H1 (cell line): ENCODE measurements at regions not wholly inside any gene's neighbourhood (a gene's known extent, or its start where the extent isn't known, plus 50 kb on each side); places are given as distances from the start of the nearest gene placed in this dataset.

ENCODE experiments used
- CTCF ChIA-PET: fragments of 300-600 bp; sonication (Branson Sonifier 250); formaldehyde crosslinking; loops from one replicate; lab custom pipeline; 2021; ENCODE audit not compliant: partially characterized antibody; lab: Charles Lee
- POLR2A ChIA-PET: fragments of 300-600 bp; sonication (Branson Sonifier 250); formaldehyde crosslinking; loops from one replicate; lab custom pipeline; 2021; ENCODE audit warnings: inconsistent platforms; ENCODE audit not compliant: partially characterized antibody; lab: Charles Lee
- DNase-seq, 2 experiments: peaks; one replicate each; pipeline versions ENCODE4 v3.0.0 to v3.0.0-alpha.2; 2010 to 2022; ENCODE audit warnings: low spot score in 2 of 2, low read depth in 1 of 2, mixed read lengths in 1 of 2
- FAIRE-seq: peaks from 2 replicates; lab custom pipeline; 2011; peaks lifted over from hg19 to GRCh38; lab: Jason Lieb, UNC
- H2AFZ ChIP-seq: 2 replicates; pipeline ENCODE4 v1.8.1; 2012; ENCODE audit warnings: low read length, inconsistent platforms
- H2AK5ac ChIP-seq: 2 replicates; pipeline ENCODE4 v1.6.1; 2013; ENCODE audit warnings: low read depth, low read length
- H2BK120ac ChIP-seq: replicated peaks from 2 replicates; pipeline ENCODE3; 2013; ENCODE audit warnings: low read depth, low read length, inconsistent platforms
- H2BK12ac ChIP-seq: 2 replicates; pipeline ENCODE4 v1.6.1; 2013; ENCODE audit warnings: low read depth, low read length
- H2BK15ac ChIP-seq: 2 replicates; pipeline ENCODE4 v1.6.1; 2013; ENCODE audit warnings: low read length
- H2BK20ac ChIP-seq: 2 replicates; pipeline ENCODE4 v1.6.1; 2013; ENCODE audit warnings: low read length
- H2BK5ac ChIP-seq: 2 replicates; pipeline ENCODE4 v1.6.1; 2013; ENCODE audit warnings: low read depth, low read length
- H3K14ac ChIP-seq: 2 replicates; pipeline ENCODE4 v1.6.1; 2013; ENCODE audit warnings: inconsistent platforms; ENCODE audit not compliant: insufficient read length
- H3K18ac ChIP-seq: 2 replicates; pipeline ENCODE4 v1.6.1; 2013; ENCODE audit warnings: low read length; ENCODE audit errors: extremely low read depth
- H3K23ac ChIP-seq: 2 replicates; pipeline ENCODE4 v1.6.1; 2013; ENCODE audit warnings: inconsistent platforms; ENCODE audit not compliant: insufficient read length
- H3K23me2 ChIP-seq: 2 replicates; pipeline ENCODE4 v1.6.1; 2013; ENCODE audit warnings: low read depth, low read length
- H3K27ac ChIP-seq: 2 replicates; pipeline ENCODE4 v1.6.1; 2011; ENCODE audit warnings: low read depth, low read length, inconsistent platforms
- H3K27me3 ChIP-seq, 4 experiments: replicated peaks in 1 of 4; 1 replicate in 1 of 4; 2 replicates in 3 of 4; pipeline versions ENCODE4 v1.6.1 to v1.8.1; 2011 to 2013; ENCODE audit warnings: low read length in 3 of 4, mild to moderate bottlenecking in 3 of 4, inconsistent platforms in 2 of 4, mixed read lengths in 2 of 4, moderate library complexity in 1 of 4; ENCODE audit not compliant: control insufficient read depth in 3 of 4, insufficient read depth in 3 of 4; ENCODE audit errors: extremely low read depth in 1 of 4
- H3K36me3 ChIP-seq, 4 experiments: 2 replicates each; pipeline versions ENCODE4 v1.6.1 to v1.8.1; 2011 to 2013; ENCODE audit warnings: mild to moderate bottlenecking in 4 of 4, low read length in 3 of 4, moderate library complexity in 2 of 4, control low read depth in 1 of 4, inconsistent platforms in 1 of 4; ENCODE audit not compliant: insufficient read depth in 4 of 4, control insufficient read depth in 2 of 4
- H3K4ac ChIP-seq: replicated peaks from 2 replicates; pipeline ENCODE3; 2013; ENCODE audit warnings: low read length, low read depth, mixed read lengths, inconsistent platforms; ENCODE audit not compliant: insufficient read length
- H3K4me1 ChIP-seq, 4 experiments: replicated peaks in 1 of 4; 1 replicate in 1 of 4; 2 replicates in 3 of 4; pipeline versions ENCODE4 v1.6.1 to v1.8.1; 2011 to 2013; ENCODE audit warnings: low read length in 3 of 4, inconsistent platforms in 2 of 4, mixed read lengths in 1 of 4; ENCODE audit not compliant: insufficient read depth in 4 of 4, control insufficient read depth in 3 of 4
- H3K4me2 ChIP-seq, 2 experiments: 2 replicates each; pipeline versions ENCODE4 v1.6.1 to v1.8.1; 2011 to 2013; ENCODE audit warnings: low read depth in 2 of 2, low read length in 2 of 2, control low read depth in 1 of 2, inconsistent platforms in 1 of 2, mild to moderate bottlenecking in 1 of 2; ENCODE audit not compliant: insufficient read depth in 1 of 2
- H3K4me3 ChIP-seq, 4 experiments: fragments of 200-600, 300-600 bp in 1 of 4; sonication (generic), shearing (Covaris generic), sonication (Bioruptor Twin) in 1 of 4; 2 replicates each; pipeline versions ENCODE4 v1.5.1 to v1.8.1; 2011 to 2016; ENCODE audit warnings: low read length in 4 of 4, low read depth in 3 of 4, control low read depth in 2 of 4, inconsistent platforms in 2 of 4, mild to moderate bottlenecking in 2 of 4, mixed read lengths in 1 of 4, moderate library complexity in 1 of 4; ENCODE audit not compliant: insufficient read depth in 2 of 4; ENCODE audit errors: extremely low read depth in 1 of 4
- H3K56ac ChIP-seq: replicated peaks from 2 replicates; pipeline ENCODE3; 2013; ENCODE audit warnings: low read depth, mild to moderate bottlenecking, mixed read lengths, low read length, inconsistent platforms; ENCODE audit not compliant: insufficient read length
- H3K79me1 ChIP-seq: 2 replicates; pipeline ENCODE4 v1.6.1; 2013; ENCODE audit warnings: low read depth, low read length, control low read depth
- H3K79me2 ChIP-seq, 2 experiments: 2 replicates each; pipeline versions ENCODE4 v1.6.1 to v1.8.1; 2012 to 2013; ENCODE audit warnings: low read length in 2 of 2, mild to moderate bottlenecking in 2 of 2, inconsistent platforms in 1 of 2; ENCODE audit not compliant: insufficient read depth in 2 of 2, control insufficient read depth in 1 of 2
- H3K9ac ChIP-seq, 4 experiments: replicated peaks in 1 of 4; 1 replicate in 1 of 4; 2 replicates in 3 of 4; pipeline versions ENCODE4 v1.6.1 to v1.8.1; 2011 to 2013; ENCODE audit warnings: low read depth in 3 of 4, low read length in 3 of 4, control low read depth in 2 of 4, mild to moderate bottlenecking in 2 of 4, moderate library complexity in 2 of 4, inconsistent platforms in 1 of 4; ENCODE audit errors: extremely low read depth in 1 of 4
- H3K9me3 ChIP-seq, 2 experiments: 2 replicates each; pipeline versions ENCODE4 v1.6.1 to v1.8.1; 2012 to 2013; ENCODE audit warnings: mild to moderate bottlenecking in 2 of 2, moderate library complexity in 2 of 2, control low read depth in 1 of 2, inconsistent platforms in 1 of 2, low read depth in 1 of 2, low read length in 1 of 2, mixed read lengths in 1 of 2; ENCODE audit not compliant: insufficient read depth in 2 of 2
- H4K20me1 ChIP-seq, 2 experiments: replicated peaks in 1 of 2; 2 replicates each; pipeline versions ENCODE3 to v1.8.1; 2011 to 2013; ENCODE audit warnings: inconsistent platforms in 2 of 2, low read length in 2 of 2, mild to moderate bottlenecking in 1 of 2; ENCODE audit not compliant: insufficient read depth in 2 of 2, control insufficient read depth in 1 of 2
- H4K5ac ChIP-seq: 2 replicates; pipeline ENCODE4 v1.6.1; 2013; ENCODE audit warnings: low read length, low read depth, mixed read lengths, inconsistent platforms; ENCODE audit not compliant: insufficient read length
- H4K8ac ChIP-seq: 2 replicates; pipeline ENCODE4 v1.8.0; 2013; ENCODE audit warnings: mild to moderate bottlenecking, moderate library complexity, low read length, inconsistent platforms; ENCODE audit not compliant: insufficient read depth; ENCODE audit errors: extremely low read depth
- H4K91ac ChIP-seq: replicated peaks from 2 replicates; pipeline ENCODE3; 2013; ENCODE audit warnings: low read length, mixed read lengths, inconsistent platforms; ENCODE audit not compliant: insufficient read length
- RXRA ChIP-seq: IDR thresholded peaks from 2 replicates; pipeline ENCODE4 v1.6.1; 2011; ENCODE audit warnings: low read depth, mild to moderate bottlenecking, low read length, moderate library complexity; ENCODE audit not compliant: insufficient read depth
- TEAD4 ChIP-seq: IDR thresholded peaks from 2 replicates; pipeline ENCODE4 v1.6.1; 2012; ENCODE audit warnings: low read depth, low read length, inconsistent platforms, mixed read lengths
- WGBS, 2 experiments: shearing (Covaris generic) in 1 of 2; methylation state at CpG; one replicate each; pipeline versions ENCODE4 v1.1.6 to v1.1.7; 2013 to 2015; ENCODE audit warnings: low lambda C conversion rate in 2 of 2, mixed read lengths in 2 of 2, inconsistent platforms in 1 of 2, low coverage in 1 of 2, missing lambda C conversion rate in 1 of 2; ENCODE audit not compliant: insufficient replicate concordance in 2 of 2, insufficient coverage in 1 of 2, insufficient read length in 1 of 2; ENCODE audit errors: extremely low coverage in 1 of 2, missing lambda C conversion rate in 1 of 2; 5-methylcytosine and 5-hydroxymethylcytosine counted together

GRCh38 chr2:160752475-160753330 is 259.1 kb upstream of the RBMS1 start:
- H3K9me3 ChIP-seq = peaks cover 0 to 4% of the 10 kb centered on the region in 2 experiments; a peak in 2 of 4 replicates
- DNase-seq (no peak), FAIRE-seq (no peak)
- peak overlapping the region; percentile 71 for H4K5ac ChIP-seq
- no peak overlapping the region for H2BK120ac ChIP-seq
- no peaks in the 10 kb centered on the region for H3K79me2 ChIP-seq
- no peak overlapping the region; a peak in 1 of 4 replicates for H3K4me2 ChIP-seq
- CTCF ChIA-PET = interaction anchor here (1.0 kb wide), 1 partner anchor 11 kb away, joined by 3 read pairs; no protein-coding TSS in a partner anchor
- H3K9ac ChIP-seq = no peak overlapping the region
- no peaks in the 10 kb centered on the region for H4K20me1 ChIP-seq
- no peaks in the 10 kb centered on the region for H3K79me1 ChIP-seq
- no peak overlapping the region for H2BK12ac ChIP-seq
- H2BK15ac ChIP-seq = no peak overlapping the region
- H3K18ac ChIP-seq = no peak overlapping the region
- H3K4ac ChIP-seq = no peak overlapping the region
- no peak overlapping the region for H2AK5ac ChIP-seq
- peaks cover 0 to 3% (median 0%) of the 10 kb centered on the region in 4 experiments; a peak in 1 of 7 replicates for H3K4me1 ChIP-seq
- H3K4me3 ChIP-seq = no peak overlapping the region
- H4K8ac ChIP-seq = no peak overlapping the region
- H3K56ac ChIP-seq = no peak overlapping the region
- H3K14ac ChIP-seq = no peak overlapping the region
- WGBS, 2 experiments = 83% methylated on average over 3 of the region's 3 CpGs; no CpG with 5 or more reads in 1 of the 2 experiments
- no peak overlapping the region for H2AFZ ChIP-seq
- H2BK20ac ChIP-seq = no peak overlapping the region
- no peak overlapping the region for H3K27ac ChIP-seq
- 0 out of 2 replicates have a peak, but pooled peaks have one; percentile 14 for TF ChIP-seq TEAD4
- TF ChIP-seq RXRA = no peak
- TF ChIP-seq, all 59 proteins: peak for 1
- no peak overlapping the region for H2BK5ac ChIP-seq
- no peaks in the 10 kb centered on the region for H3K23me2 ChIP-seq
- POLR2A ChIA-PET = no interaction called here
- H3K36me3 ChIP-seq = no peaks in the 10 kb centered on the region
- no peak overlapping the region for H3K23ac ChIP-seq
- H4K91ac ChIP-seq = no peak overlapping the region
- no peaks in the 10 kb centered on the region for H3K27me3 ChIP-seq
